HEK293T (cell line): ENCODE measurements at regions not wholly inside any gene's neighbourhood (a gene's known extent, or its start where the extent isn't known, plus 50 kb on each side); places are given as distances from the start of the nearest gene placed in this dataset.

Source experiments
- CTCF ChIA-PET: fragments of 350-600 bp; formaldehyde crosslinking; extraction: SDS; loops from one replicate; lab custom pipeline; 2021; ENCODE audit warnings: antibody characterized with exemption, inconsistent platforms; lab: Yijun Ruan, JAX
- POLR2A ChIA-PET: fragments of 350-600 bp; formaldehyde crosslinking; extraction: SDS; loops from one replicate; lab custom pipeline; 2020; ENCODE audit warnings: antibody characterized with exemption, inconsistent platforms; lab: Yijun Ruan, JAX
- DNase-seq: peaks from one replicate; pipeline ENCODE4 v3.0.0; 2012; ENCODE audit warnings: mixed read lengths; ENCODE audit errors: extremely low spot score
- ARNT ChIP-seq: fragments of 450-650 bp; IDR thresholded peaks from 2 replicates; pipeline ENCODE4 v1.6.1; 2017; ENCODE audit warnings: mild to moderate bottlenecking
- BHLHE40 ChIP-seq: fragments of 450-650 bp; IDR thresholded peaks from 2 replicates; pipeline ENCODE4 v1.6.1; 2016; ENCODE audit warnings: mild to moderate bottlenecking, moderate library complexity, borderline replicate concordance
- CTBP1 ChIP-seq: fragments of 450-650 bp; IDR thresholded peaks from 2 replicates; pipeline ENCODE4 v1.6.1; 2016; ENCODE audit warnings: borderline replicate concordance
- ELF4 ChIP-seq: fragments of 450-650 bp; IDR thresholded peaks from 2 replicates; pipeline ENCODE4 v1.6.1; 2017; ENCODE audit warnings: antibody characterized with exemption
- FOXA1 ChIP-seq: fragments of 450-650 bp; IDR thresholded peaks from 2 replicates; pipeline ENCODE4 v1.6.1; 2016; ENCODE audit warnings: mild to moderate bottlenecking
- FOXK2 ChIP-seq: fragments of 450-650 bp; IDR thresholded peaks from 2 replicates; pipeline ENCODE4 v1.6.1; 2016; ENCODE audit warnings: mild to moderate bottlenecking
- FOXM1 ChIP-seq: fragments of 450-650 bp; IDR thresholded peaks from 2 replicates; pipeline ENCODE4 v1.6.1; 2017; ENCODE audit warnings: mild to moderate bottlenecking, borderline replicate concordance
- HDGF ChIP-seq: fragments of 450-650 bp; IDR thresholded peaks from 2 replicates; pipeline ENCODE4 v1.6.1; 2017; ENCODE audit warnings: antibody characterized with exemption, borderline replicate concordance
- L3MBTL2 ChIP-seq: fragments of 450-650 bp; conservative IDR thresholded peaks from 2 replicates; pipeline ENCODE4 v1.6.1; 2016; ENCODE audit warnings: mild to moderate bottlenecking
- LEF1 ChIP-seq: fragments of 450-650 bp; IDR thresholded peaks from 2 replicates; pipeline ENCODE4 v1.6.1; 2017; ENCODE audit warnings: mild to moderate bottlenecking, borderline replicate concordance
- NFRKB ChIP-seq: fragments of 450-650 bp; IDR thresholded peaks from 2 replicates; pipeline ENCODE4 v1.6.1; 2016; ENCODE audit warnings: mild to moderate bottlenecking, moderate library complexity
- PKNOX1 ChIP-seq: fragments of 450-650 bp; IDR thresholded peaks from 2 replicates; pipeline ENCODE4 v1.6.1; 2016
- SP1 ChIP-seq: fragments of 450-650 bp; IDR thresholded peaks from 2 replicates; pipeline ENCODE4 v1.6.1; 2017
- SUZ12 ChIP-seq: fragments of 450-650 bp; IDR thresholded peaks from 2 replicates; pipeline ENCODE4 v1.6.1; 2016; ENCODE audit warnings: mild to moderate bottlenecking
- TARDBP ChIP-seq: fragments of 450-650 bp; IDR thresholded peaks from 2 replicates; pipeline ENCODE4 v1.6.1; 2016
- ZNF384 ChIP-seq: fragments of 450-650 bp; IDR thresholded peaks from 2 replicates; pipeline ENCODE4 v1.6.1; 2016

- POLR2A ChIA-PET, result no interaction called here
- TF ChIP-seq PKNOX1 (no peak), ELF4 (no peak), ZNF384 (no peak), FOXM1 (no peak), SUZ12 (no peak), TARDBP (no peak), HDGF (no peak), CTBP1 (no peak), BHLHE40 (no peak), NFRKB (no peak), L3MBTL2 (no peak)
Measured at GRCh38 chr14:97844042-97844441, 1046.9 kb downstream of the VRK1 start.

GRCh38 chr14:97846156-97846555 lies 1049.0 kb downstream of the VRK1 start:
- TF ChIP-seq ELF4 (no peak), TARDBP (no peak), L3MBTL2 (no peak), CTBP1 (no peak), FOXK2 (no peak), SUZ12 (no peak)
- DNase-seq, result no peak
- POLR2A ChIA-PET, result no interaction called here
- CTCF ChIA-PET, result no interaction called here

More at GRCh38 chr14:97844042-97844441, 1046.9 kb downstream of the VRK1 start:
- no peak for DNase-seq
- CTCF ChIA-PET, result no interaction called here

DNA sequence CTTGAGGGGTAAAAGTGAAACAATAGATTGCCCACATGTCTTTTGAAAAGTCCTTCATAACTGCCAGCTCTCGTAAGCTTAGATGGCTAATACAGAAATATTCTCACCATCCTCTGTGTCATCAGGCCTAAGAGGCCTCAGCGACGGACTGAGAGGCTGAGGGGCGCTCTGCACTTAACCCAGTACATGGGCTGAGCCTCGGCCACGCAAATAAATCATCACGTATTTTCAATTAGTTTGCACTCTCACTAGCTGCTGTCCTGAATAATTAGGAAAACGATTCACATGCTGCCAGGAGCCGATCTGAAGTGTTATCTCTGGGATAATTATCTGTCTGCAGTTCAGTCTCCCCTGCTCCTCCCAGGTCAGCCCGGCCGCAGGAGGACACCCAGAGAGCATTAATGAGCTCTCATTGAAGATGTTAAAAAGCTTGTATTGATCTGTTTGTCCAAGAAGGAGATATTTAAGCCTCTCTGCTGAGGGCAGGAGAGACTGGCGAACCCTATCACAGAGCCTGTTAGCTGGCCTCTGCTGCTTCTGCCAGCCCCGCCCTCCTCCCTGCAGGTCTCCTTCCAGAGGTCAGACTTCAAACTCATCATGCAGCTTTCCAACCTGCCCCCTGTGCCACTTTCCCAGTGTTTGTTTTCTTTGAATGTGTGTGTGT lies 1051.3 kb downstream of the VRK1 start:
- TF ChIP-seq FOXM1 (no peak), NFRKB (no peak), ZNF384 (no peak), TARDBP (no peak), LEF1 (no peak), BHLHE40 (no peak), ELF4 (no peak), SUZ12 (no peak), HDGF (no peak), ARNT (no peak), CTBP1 (no peak), FOXA1 (no peak)
- no peak for DNase-seq
- ChIA-PET CTCF (interaction anchor here (0.6 kb wide), 1 partner anchor 1104 kb away, joined by 3 read pairs; no protein-coding TSS in a partner anchor), POLR2A (no interaction called here)

DNA sequence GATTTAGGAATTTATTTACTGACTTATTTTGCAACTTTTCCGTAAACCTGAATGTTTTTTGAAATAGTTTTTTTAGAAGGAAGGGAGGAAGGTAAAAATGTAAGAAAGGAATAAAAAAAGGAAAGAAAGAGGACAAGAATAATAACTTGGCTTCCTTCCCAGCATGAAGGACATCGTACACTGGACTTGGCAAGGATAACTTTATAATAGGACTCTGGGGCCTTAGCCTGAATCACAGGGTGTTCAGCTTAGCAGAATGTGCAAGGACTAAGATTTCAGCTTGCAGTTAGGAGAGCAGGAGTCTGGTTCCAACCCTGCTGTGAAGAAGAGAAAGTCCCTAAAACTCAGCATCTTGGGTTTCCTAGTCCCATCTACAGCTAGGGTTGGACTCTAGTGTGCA lies 1053.3 kb downstream of the VRK1 start:
- ChIA-PET POLR2A (no interaction called here), CTCF (no interaction called here)
- no peak for DNase-seq
- no peak for TF ChIP-seq ZNF384
- TF ChIP-seq L3MBTL2, result no peak
- TF ChIP-seq ELF4, result no peak
- TF ChIP-seq FOXA1, result no peak
- no peak for TF ChIP-seq TARDBP
- no peak for TF ChIP-seq SUZ12
- TF ChIP-seq PKNOX1, result no peak
- TF ChIP-seq BHLHE40, result no peak
- no peak for TF ChIP-seq LEF1

DNA sequence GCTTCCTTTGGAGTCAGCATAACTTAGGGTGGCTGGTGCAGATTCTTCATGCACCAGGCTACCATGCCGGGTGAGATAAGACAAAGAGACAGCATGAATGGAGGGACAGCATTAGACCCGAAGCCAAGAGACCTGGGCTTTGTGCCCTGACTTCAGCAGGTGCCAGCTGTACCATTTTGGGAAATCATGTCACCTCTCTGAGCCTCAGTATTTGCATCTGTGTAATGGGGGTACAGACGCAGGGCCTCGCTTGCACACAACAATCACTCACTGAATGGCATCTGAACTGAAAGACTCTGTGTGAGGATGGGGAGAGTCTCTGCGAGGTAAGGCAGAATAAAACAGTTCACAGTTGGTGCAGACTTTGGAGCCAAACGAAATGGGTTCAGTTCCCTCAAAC lies 1053.7 kb downstream of the VRK1 start:
- TF ChIP-seq ZNF384, result no peak
- no peak for TF ChIP-seq FOXA1
- no peak for TF ChIP-seq HDGF
- no peak for TF ChIP-seq TARDBP
- no peak for TF ChIP-seq L3MBTL2
- no peak for TF ChIP-seq SP1
- TF ChIP-seq FOXM1, result no peak
- TF ChIP-seq BHLHE40, result no peak
- TF ChIP-seq NFRKB, result no peak
- TF ChIP-seq PKNOX1, result no peak
- ChIA-PET POLR2A (no interaction called here), CTCF (no interaction called here)
- no peak for DNase-seq

DNA sequence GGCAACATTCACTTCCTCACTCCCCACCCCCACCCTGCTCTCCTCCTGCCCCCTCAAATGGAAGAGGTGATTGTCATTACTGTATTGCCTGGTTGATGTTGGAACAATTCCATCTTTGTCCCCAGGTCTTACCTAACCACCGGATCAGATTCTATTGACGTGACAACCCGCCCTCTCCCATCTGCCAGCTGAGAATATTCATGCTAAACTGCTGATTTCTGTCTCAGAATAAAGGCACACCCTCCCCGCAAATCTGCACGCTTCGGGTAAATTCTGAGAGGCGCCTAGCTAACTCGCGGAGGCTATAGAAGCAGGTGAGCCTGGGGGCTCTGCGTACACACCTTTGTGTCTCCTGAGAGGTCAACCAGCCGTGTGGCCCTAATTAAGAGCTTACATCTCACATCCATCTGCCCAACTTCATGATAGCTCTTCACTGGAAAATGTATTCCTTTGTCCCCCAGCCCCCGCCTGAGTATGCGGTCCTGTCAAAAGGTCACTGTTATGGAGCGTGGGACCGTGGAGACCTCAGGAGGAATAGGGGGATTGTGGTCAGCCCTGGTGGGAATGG lies 1054.3 kb downstream of the VRK1 start:
- TF ChIP-seq HDGF (no peak), PKNOX1 (no peak), FOXA1 (no peak), BHLHE40 (no peak), SUZ12 (no peak), TARDBP (no peak), CTBP1 (no peak), ARNT (no peak), ZNF384 (no peak)
- POLR2A ChIA-PET, result no interaction called here
- DNase-seq, result no peak
- CTCF ChIA-PET, result no interaction called here
